ENCODE measurements at regions not wholly inside any gene's neighbourhood (a gene's known extent, or its start where the extent isn't known, plus 50 kb on each side); places are given as distances from the start of the nearest gene placed in this dataset.
"Not testable (repeated sequence)": the region's sequence is repeated elsewhere in the genome, so short reads cannot be mapped to it uniquely, and the experiment has no call there.

DNA sequence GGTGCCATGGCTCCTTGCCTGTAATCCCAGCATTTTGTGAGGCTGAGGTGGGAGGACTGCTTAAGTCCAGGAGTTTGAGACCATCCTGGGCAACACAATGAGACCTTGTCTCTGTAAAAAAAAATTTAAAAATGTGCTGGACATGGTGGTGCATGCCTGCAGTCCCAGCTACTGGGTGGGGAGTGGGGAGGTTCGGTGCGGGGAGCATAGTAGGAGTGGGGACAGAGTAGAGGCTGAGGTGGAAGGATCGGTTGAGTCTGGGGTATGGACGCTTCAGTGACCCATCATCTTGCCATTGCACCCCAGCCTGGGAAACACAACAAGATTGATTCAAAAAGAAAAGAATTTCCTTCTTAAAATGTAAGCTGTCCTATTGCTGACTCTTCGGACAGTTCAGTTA, 1490.0 kb upstream of the GBE1 start:
- DNase-seq, result no peak

DNA sequence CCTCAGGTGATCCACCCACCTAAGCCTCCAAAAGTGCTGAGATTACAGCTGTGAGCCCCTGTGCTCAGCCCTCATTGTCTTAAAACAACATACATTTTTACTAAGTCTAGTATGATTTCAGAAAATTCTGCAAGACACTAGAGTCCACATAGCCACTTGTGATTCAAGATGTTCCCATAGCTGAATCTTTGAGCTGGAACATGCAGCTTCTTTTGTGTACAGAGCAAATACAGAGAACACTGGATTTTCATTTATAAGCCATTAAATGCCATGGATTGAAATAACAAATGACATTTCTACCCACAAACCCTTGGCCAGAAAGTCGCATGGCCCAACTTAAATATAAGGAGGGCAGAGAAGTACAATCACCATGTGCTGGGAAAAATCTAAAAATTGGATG, 1489.2 kb upstream of the GBE1 start:
- DNase-seq, result no peak

DNA sequence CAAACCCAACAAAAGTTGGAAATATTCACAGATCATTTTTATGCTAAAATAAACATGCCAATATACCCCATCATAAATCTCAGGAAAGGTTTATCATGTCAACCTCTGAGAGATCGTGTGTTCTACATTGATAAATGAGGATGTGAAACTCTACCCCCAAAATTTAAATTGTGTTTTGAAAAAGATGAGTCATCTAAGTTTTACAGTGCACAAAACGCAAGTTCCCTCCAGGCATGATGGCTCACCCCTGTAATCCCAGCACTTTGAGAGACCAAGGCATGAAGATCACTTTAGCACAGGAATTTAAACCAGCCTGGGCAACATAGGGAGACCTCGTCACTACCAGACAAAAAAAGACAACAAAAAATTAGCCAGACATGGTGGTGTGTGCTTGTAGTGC, 1487.0 kb upstream of the GBE1 start:
- DNase-seq, result no peak

- DNase-seq, result no peak
Measured at GRCh38 chr3:83235180-83235814, 1473.9 kb upstream of the GBE1 start.

DNA sequence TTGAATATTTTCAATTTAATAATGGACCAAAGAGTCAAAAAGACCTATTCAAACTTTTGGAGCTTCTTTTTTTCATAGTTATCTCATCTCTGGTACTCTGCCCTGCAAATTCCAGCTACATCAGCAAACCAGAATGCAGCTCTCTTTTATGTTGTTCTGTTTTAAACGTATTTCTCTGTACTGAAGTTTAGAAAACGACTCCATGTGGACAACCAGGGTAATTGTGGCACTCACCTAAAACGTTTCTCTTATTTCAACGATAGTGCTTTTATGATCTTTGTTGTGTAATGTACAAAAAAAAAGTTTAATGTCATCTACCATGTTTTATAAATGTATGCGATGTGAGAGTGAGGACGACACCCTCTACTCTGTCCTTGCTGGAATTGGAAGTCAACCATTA, 1472.3 kb upstream of the GBE1 start:
- no peak for DNase-seq

- no peak for DNase-seq
Measured at GRCh38 chr3:83230841-83231240, 1469.4 kb upstream of the GBE1 start.

DNA sequence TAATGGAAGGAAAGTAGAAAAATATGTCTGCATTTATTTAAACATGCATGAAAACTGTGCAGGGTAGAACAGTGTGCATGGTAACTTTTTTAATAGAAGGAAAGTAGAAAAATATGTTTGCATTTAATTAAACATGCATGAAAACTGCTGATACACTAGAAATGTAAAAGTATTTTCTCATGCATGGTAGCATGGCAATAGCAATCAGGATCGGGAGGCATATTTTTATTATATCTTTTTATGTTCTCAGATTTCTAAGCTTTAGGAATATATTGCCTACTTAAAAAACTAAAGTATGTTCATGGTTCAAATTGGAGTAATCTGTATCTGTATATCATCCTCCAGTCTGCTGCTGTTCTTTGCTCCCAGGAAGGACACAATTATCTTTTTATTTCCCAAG, 1468.9 kb upstream of the GBE1 start:
- DNase-seq, result no peak

DNA sequence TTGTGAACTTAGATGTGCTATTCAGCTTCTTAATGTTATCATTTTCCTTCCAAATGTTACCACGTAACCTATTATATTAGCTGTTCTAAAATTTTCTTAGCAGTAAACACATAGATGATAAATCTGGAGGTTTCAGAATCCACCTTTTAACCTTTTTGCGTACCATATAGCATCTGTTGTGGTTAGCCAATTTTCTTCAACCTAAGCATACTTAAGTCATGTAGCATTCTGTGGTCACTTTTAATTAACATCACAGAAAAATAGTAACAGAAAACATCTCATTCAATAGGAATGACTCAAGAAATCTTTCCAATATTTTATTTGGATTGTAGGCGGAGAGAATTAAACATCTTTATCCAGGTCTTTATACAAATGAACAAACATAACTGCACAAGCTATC, 1465.3 kb upstream of the GBE1 start:
- DNase-seq, result no peak

DNA sequence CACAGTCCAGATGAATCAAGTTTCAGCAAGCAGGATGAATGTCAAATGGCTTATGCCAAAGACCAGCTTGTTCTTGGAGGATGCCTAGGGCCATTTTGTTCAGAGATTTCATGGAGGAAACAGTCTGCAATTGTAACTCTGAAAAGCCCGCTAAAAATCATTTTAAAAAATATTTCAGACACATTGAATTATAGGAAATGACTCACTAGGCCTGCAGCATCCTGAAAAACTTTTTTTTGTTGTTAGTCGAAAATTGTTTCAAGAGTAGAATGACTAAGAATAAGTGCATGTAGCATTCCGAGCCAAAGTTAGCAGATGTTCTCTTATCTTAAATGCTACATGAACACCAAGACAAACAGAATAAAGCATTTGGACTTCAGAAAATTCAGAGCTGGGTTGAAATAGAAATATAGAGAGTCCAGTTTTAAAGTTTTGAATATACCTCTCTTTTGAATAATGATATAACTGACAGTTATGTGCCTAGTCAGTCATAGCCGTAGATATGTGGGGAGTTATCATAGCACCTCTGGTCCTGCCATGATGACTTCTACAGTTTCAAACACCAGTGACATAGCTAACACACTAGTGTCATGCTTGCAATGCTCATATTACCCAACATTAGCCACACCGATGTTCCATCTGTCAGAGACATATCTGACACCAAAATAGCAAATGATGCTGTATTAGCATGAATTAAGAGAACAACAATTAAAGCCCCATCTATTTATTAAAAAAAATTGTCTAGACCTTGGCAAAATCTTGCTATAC, 1462.8 kb upstream of the GBE1 start:
- no peak for DNase-seq

- DNase-seq, result no peak
Measured at GRCh38 chr3:83218383-83219200, 1457.1 kb upstream of the GBE1 start.

- DNase-seq, result not testable (repeated sequence)
Measured at GRCh38 chr3:83217595-83218118, 1456.2 kb upstream of the GBE1 start.

DNA sequence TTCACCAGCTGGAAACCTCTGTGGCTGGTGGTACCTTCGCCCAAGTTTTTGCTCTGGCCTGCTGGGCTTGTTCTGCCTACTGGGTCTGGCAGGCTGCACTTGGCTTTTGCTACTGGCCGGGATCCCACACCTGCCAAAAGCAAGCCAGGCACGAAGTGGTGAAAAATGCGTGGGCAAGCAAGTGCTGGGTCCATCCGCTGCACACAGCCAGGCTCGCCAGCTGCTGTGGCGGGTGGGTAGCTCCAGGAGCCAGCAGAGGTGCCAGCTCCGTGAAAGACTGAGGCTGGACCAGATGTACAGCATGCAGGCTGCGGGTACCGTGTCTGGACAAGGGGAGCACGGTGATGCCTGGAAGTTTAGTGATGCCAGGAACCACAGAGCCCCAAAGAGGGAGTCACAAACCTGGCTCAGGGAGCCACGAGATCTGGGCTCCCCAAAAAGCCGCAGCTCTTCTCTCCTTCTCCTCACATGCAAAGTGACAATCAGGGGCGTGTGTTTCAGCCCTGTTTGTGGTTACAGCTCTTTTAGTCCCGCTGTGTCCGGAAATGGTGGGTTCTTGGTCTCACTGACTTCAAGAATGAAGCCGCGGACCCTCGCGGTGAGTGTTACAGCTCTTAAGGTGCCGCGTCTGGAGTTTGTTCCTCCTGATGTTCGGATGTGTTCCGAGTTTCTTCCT, 1455.6 kb upstream of the GBE1 start:
- DNase-seq, result no peak

DNA sequence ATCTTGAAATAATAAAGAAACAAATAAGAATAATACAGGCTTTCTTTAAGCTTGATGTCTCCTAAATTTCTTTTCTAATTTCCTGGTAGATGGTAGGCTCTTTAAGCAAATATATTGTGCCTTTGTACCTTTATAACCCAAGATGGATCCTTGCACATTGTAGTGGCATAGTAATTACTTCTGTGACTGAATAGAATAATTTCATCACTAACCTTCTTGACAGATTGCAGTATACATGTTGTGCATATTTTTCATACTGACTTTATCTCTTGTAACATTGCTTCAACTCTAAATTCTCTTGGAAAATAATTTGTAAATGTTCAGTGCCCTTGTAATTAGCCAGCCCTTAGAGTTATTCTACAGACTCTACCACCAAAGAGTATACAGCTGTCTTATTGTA, 1433.8 kb upstream of the GBE1 start:
- no peak for DNase-seq

DNA sequence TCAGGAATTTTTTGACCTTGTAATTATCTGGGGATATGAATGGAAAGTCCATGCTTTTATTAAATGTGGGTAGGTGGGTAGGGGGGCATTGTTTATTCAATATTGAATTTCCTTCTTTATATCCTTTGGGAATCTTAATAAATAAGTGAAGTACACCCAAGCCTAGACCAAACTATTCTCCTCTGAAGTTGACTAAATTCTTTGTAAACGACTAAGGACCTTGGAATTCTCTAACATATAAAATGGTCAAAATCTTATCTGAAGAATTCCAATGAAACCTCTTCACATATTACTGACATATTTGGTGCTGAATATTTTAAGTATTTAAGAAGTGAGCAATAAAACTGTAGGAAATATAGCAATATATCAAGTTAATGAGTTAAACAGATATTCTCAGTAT, 1432.1 kb upstream of the GBE1 start:
- DNase-seq, result no peak

- DNase-seq, result no peak
Measured at GRCh38 chr3:83189634-83190033, 1428.2 kb upstream of the GBE1 start.

DNA sequence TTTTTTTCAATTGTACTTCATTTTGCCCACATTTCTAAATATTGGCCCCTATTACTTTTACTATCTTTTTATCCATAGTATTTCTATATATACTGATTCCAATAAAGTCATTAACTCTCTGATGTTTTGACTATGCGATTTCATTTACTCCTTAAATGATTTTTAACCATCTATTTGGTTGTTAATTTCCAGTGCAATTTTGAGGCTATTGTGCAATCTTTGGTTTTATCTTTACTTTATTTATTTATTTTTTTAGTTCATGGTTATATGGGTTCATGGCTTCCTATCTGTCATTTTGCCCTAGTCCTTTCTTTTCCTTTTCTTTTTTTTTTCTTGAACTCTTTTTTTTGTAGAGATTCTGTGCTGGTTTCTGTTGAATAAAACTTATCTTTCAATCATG, 1408.0 kb upstream of the GBE1 start:
- DNase-seq, result no peak

DNA sequence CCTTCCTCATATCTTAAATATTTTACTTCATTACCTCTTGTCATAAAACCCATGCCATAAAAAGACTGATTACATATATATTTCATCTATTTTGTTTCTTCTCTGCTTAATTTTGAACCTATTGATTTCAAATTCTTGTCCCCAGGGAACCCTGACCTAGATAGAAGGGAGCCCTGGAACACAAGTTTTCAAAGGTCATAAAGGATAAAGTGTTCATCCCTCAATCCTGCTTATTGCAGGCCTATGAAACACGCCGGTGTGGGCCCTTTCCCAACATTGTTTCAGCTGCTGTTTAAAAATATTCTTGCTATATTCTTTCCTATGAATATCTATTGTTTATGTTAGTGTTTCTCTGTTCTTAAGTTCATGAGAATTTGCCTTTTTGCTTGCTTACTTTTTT, 1389.5 kb upstream of the GBE1 start:
- no peak for DNase-seq

GRCh38 chr3:83140983-83141382, 1379.5 kb upstream of the GBE1 start:
- no peak for DNase-seq

DNA sequence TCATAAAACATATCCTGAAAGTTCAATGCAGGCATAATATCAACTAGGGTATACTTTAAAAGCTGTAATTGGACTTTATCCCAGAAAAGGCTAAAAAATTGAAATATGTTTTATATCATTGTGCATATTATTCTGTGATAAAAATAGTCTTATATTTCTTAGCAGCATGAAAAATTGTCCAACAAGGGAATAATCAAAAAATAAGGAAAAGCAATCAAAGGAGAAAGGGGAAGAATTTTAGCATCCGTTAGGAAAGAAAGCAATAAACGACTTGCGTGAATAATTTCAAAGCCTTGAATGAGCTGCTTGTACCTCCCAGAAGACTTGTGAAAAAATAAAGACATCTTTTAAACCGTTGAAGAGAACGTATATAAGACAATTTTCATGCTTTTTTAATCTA, 1369.8 kb upstream of the GBE1 start:
- DNase-seq, result no peak

DNA sequence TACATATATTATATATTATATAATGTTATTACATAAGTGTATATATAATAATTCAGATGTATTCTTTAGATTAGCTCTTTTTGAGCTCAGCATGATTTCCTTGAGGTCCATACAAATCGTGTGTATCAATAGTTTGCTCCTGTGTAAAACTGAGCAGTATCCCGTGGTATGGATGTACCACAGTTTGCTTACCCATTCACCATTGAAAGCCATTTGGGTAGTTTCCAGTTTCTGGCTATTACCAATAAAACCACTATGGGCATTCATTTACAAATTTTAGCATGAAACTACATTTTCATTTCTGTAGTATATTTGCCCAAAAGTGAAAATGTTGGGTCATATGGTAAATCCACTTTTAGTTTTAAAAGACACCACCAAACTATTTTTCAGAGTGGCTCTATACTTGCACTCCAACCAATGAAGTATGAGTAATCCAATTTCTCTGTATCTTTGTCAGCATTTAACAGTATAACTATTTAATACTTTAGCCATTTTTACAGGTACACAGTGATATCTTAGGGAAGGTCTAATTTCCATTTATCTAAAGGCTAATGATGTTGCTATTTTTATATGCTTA, 1361.4 kb upstream of the GBE1 start:
- no peak for DNase-seq

GRCh38 chr3:83093222-83093572, 1331.8 kb upstream of the GBE1 start:
- DNase-seq, result no peak

DNA sequence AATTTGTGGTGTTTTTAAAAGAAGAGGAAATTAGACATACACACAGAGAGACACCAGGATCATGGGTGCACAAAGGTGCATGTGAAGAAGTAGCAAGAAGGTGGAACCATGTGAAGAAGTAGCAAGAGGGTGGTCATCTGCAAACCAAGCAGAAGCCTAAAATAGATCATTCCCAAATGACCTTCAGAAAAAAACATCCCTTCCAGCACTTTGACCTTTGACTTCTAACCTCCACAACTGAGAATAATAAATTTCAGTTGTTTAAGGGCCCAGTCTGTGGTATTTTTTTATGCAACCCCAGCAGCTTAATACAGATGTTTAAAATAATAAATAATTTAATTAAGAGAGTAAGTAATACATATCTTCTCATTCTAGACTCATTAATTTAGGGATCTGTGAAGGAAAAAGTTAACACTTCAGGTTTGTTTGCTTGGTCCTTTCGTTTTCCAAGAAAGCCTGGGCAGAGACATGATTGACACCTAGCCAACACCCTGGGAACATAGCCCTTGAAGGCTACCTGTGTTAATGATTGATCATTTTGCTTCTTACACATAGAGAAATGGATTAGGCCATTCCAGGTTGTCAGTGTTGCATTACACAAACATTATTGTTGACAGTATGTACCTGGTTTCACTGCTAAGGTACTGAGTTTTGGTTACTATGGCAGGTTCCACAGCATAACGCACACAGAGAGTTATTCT, 1331.2 kb upstream of the GBE1 start:
- DNase-seq, result no peak

All from NCI-H2081 (cell line).